Upper lobe of left lung (tissue), 6 donors: ENCODE measurements at regions not wholly inside any gene's neighbourhood (a gene's known extent, or its start where the extent isn't known, plus 50 kb on each side); places are given as distances from the start of the nearest gene placed in this dataset.

ENCODE experiments used
- ATAC-seq, 2 donors: fragments of 200-7000 bp; cut with Tn5 transposase; one replicate each; pipeline ENCODE4 v1.9.1; 2022; ENCODE audit warnings: mild to moderate bottlenecking in 2 of 2, moderate library complexity in 2 of 2; ENCODE audit not compliant: low FRiP score in 2 of 2
- DNase-seq, 2 donors: peaks; one replicate each; pipeline ENCODE4 v3.0.0-alpha.2; 2019 to 2020
- H3K27ac ChIP-seq, 4 donors: fragments of 200-600 bp; sonication (generic); one replicate each; pipeline ENCODE4 v1.5.1; 2016 to 2019
- H3K27me3 ChIP-seq, 4 donors: fragments of 200-600 bp; sonication (generic); one replicate each; pipeline ENCODE4 v1.5.1; 2017 to 2019
- H3K36me3 ChIP-seq, 4 donors: fragments of 200-600 bp; sonication (generic); one replicate each; pipeline ENCODE4 v1.5.1; 2016 to 2019
- H3K4me1 ChIP-seq, 4 donors: fragments of 200-600 bp; sonication (generic); one replicate each; pipeline ENCODE4 v1.5.1; 2018 to 2019
- H3K4me3 ChIP-seq, 4 donors: fragments of 200-600 bp; sonication (generic); one replicate each; pipeline ENCODE4 v1.5.1; 2017 to 2019; ENCODE audit warnings: mild to moderate bottlenecking in 2 of 4, moderate library complexity in 1 of 4
- H3K9me3 ChIP-seq, 4 donors: fragments of 200-600 bp; sonication (generic); one replicate each; pipeline ENCODE4 v1.5.1; 2018 to 2019
- CTCF ChIP-seq, 6 experiments: fragments of 450-650 bp in 4 of 6; fragments of 200-600 bp in 2 of 6; sonication (generic) in 2 of 6; IDR thresholded peaks; one replicate each; pipeline ENCODE4 v1.5.1; 2016 to 2019; ENCODE audit warnings: antibody characterized with exemption in 6 of 6
- EP300 ChIP-seq, 4 donors: sonication (generic); formaldehyde crosslinking; IDR thresholded peaks; one replicate each; pipeline ENCODE4 v1.5.1; 2017; ENCODE audit warnings: antibody characterized with exemption in 4 of 4, control low read depth in 2 of 4
- POLR2A ChIP-seq, 4 donors: fragments of 450-650 bp; IDR thresholded peaks; one replicate each; pipeline ENCODE4 v1.5.1; 2016 to 2017; ENCODE audit warnings: antibody characterized with exemption in 4 of 4, mild to moderate bottlenecking in 2 of 4
- POLR2AphosphoS5 ChIP-seq, 2 donors: sonication (generic); formaldehyde crosslinking; IDR thresholded peaks; one replicate each; pipeline ENCODE4 v1.5.1; 2017; ENCODE audit warnings: antibody characterized with exemption in 2 of 2
- WGBS, 2 donors: methylation state at CpG; one replicate each; pipeline ENCODE4 v1.1.5; 2017 to 2018; 5-methylcytosine and 5-hydroxymethylcytosine counted together
- donor health status: DM: no; HTN: no; CAD: no; lungs with moderate emphysema.
- donor health status: DM: no; HTN: yes; CAD: no; lungs with severe emphysema.

GRCh38 chr9:79346350-79347020, 225.3 kb upstream of the TLE4 start:
- Histone ChIP-seq H3K27ac (no peak overlapping the region), H3K27me3 (no peaks in the 10 kb centered on the region), H3K9me3 (no peaks in the 10 kb centered on the region), H3K4me1 (no peaks in the 10 kb centered on the region), H3K36me3 (no peaks in the 10 kb centered on the region), H3K4me3 (no peak overlapping the region)
- ATAC-seq: no peak
- no peak for DNase-seq
- 22 to 26% methylated on average over 3 of the region's 3 CpGs for WGBS, 2 donors
- no peak for TF ChIP-seq EP300 (IDR thresholded peaks at IDR 0.05)
- no peak for TF ChIP-seq POLR2A (IDR thresholded peaks at IDR 0.05)
- no peak for TF ChIP-seq POLR2AphosphoS5 (IDR thresholded peaks at IDR 0.05)
- no peak for TF ChIP-seq CTCF (IDR thresholded peaks at IDR 0.05)

GRCh38 chr9:79352322-79352721, 219.4 kb upstream of the TLE4 start:
- H3K36me3 ChIP-seq: no peaks in the 10 kb centered on the region
- no peak overlapping the region for H3K4me3 ChIP-seq
- H3K27ac ChIP-seq: no peak overlapping the region
- H3K27me3 ChIP-seq: no peaks in the 10 kb centered on the region
- no peaks in the 10 kb centered on the region for H3K4me1 ChIP-seq
- 75 to 81% methylated on average over 3 of the region's 3 CpGs for WGBS, 2 donors
- no peaks in the 10 kb centered on the region for H3K9me3 ChIP-seq
- TF ChIP-seq POLR2A (IDR thresholded peaks at IDR 0.05): no peak
- DNase-seq (no peak), ATAC-seq (no peak)

- Histone ChIP-seq H3K4me1 (no peaks in the 10 kb centered on the region), H3K27ac (no peak overlapping the region), H3K27me3 (no peaks in the 10 kb centered on the region), H3K9me3 (no peaks in the 10 kb centered on the region), H3K4me3 (no peak overlapping the region), H3K36me3 (no peaks in the 10 kb centered on the region)
- 83 to 87% methylated on average over 2 of the region's 2 CpGs for WGBS, 2 donors
- TF ChIP-seq POLR2AphosphoS5 (IDR thresholded peaks at IDR 0.05): no peak
- TF ChIP-seq CTCF (IDR thresholded peaks at IDR 0.05): no peak
- TF ChIP-seq POLR2A (IDR thresholded peaks at IDR 0.05): no peak
- no peak for TF ChIP-seq EP300 (IDR thresholded peaks at IDR 0.05)
- DNase-seq (no peak), ATAC-seq (no peak)
These were observed 217.8 kb upstream of the TLE4 start for GRCh38 chr9:79353856-79354520.

- H3K27me3 ChIP-seq: no peaks in the 10 kb centered on the region
- no peak for DNase-seq
- H3K4me3 ChIP-seq: no peak overlapping the region
These were observed 214.6 kb upstream of the TLE4 start for GRCh38 chr9:79357194-79357593.

GRCh38 chr9:79357616-79358015, 214.1 kb upstream of the TLE4 start:
- Histone ChIP-seq H3K27me3 (no peaks in the 10 kb centered on the region), H3K4me3 (no peak overlapping the region), H3K27ac (no peak overlapping the region), H3K36me3 (no peaks in the 10 kb centered on the region), H3K4me1 (peaks cover 0 to 4% (median 0%) of the 10 kb centered on the region in 4 donors), H3K9me3 (no peaks in the 10 kb centered on the region)
- 45 to 58% methylated on average over 6 of the region's 6 CpGs for WGBS, 2 donors
- DNase-seq (peak in 1 of 2 donors; percentile 57), ATAC-seq (peak in 1 of 2 donors; percentile 80)
- TF ChIP-seq POLR2A (IDR thresholded peaks at IDR 0.05): no peak
- TF ChIP-seq CTCF (IDR thresholded peaks at IDR 0.05): no peak
- TF ChIP-seq EP300 (IDR thresholded peaks at IDR 0.05): no peak
- no peak for TF ChIP-seq POLR2AphosphoS5 (IDR thresholded peaks at IDR 0.05)

More at GRCh38 chr9:79357194-79357593, 214.6 kb upstream of the TLE4 start:
- Histone ChIP-seq H3K9me3 (no peaks in the 10 kb centered on the region), H3K36me3 (no peaks in the 10 kb centered on the region), H3K27ac (no peak overlapping the region), H3K4me1 (peaks cover 0 to 4% (median 0%) of the 10 kb centered on the region in 4 donors)
- WGBS, 2 donors: 61 to 66% methylated on average over 5 of the region's 5 CpGs
- ATAC-seq: no peak
- TF ChIP-seq POLR2AphosphoS5 (IDR thresholded peaks at IDR 0.05) (no peak), POLR2A (IDR thresholded peaks at IDR 0.05) (no peak), CTCF (IDR thresholded peaks at IDR 0.05) (no peak), EP300 (IDR thresholded peaks at IDR 0.05) (no peak)
